ENCODE measurements at regions not wholly inside any gene's neighbourhood (a gene's known extent, or its start where the extent isn't known, plus 50 kb on each side); places are given as distances from the start of the nearest gene placed in this dataset.

- H3K79me2 ChIP-seq (ENCODE audit: insufficient read depth), result no peaks in the 10 kb centered on the region
- WGBS (ENCODE audit: low lambda C conversion rate), result 84% methylated on average over 13 of the region's 13 CpGs
- no peak overlapping the region for H3K9ac ChIP-seq
- CTCF ChIA-PET, result no interaction called here
- no peaks in the 10 kb centered on the region for H4K20me1 ChIP-seq (ENCODE audit: insufficient read depth)
- H3K4me1 ChIP-seq (ENCODE audit: control insufficient read depth in 1 of 2, insufficient read depth in 2 of 2, low read depth in 1 of 2, low read length in 1 of 2), result no peaks in the 10 kb centered on the region
- DNase-seq, result no peak
- H3K4me3 ChIP-seq (ENCODE audit: low read depth in 2 of 2, low read length in 1 of 2), result no peak overlapping the region
- POLR2A ChIA-PET, result no interaction called here
- no peak overlapping the region for H3K27ac ChIP-seq (ENCODE audit: low read depth in 2 of 2, low read length in 1 of 2)
- no peak overlapping the region for H3K4me2 ChIP-seq
- H2AFZ ChIP-seq (ENCODE audit: low read depth), result no peak overlapping the region
- no peaks in the 10 kb centered on the region for H3K9me3 ChIP-seq
- no peaks in the 10 kb centered on the region for H3K27me3 ChIP-seq (ENCODE audit: insufficient read depth)
- no peaks in the 10 kb centered on the region for H3K36me3 ChIP-seq (replicated peaks in 1 of 2; ENCODE audit: control insufficient read depth in 1 of 2, insufficient read depth in 2 of 2, low read length in 1 of 2)
- TF ChIP-seq TCF12 (IDR thresholded peaks at IDR 0.05), result no peak
- no peak for TF ChIP-seq YY1 (IDR thresholded peaks at IDR 0.05; ENCODE audit: low read depth)
- no peak for TF ChIP-seq RFX5 (IDR thresholded peaks at IDR 0.05; ENCODE audit: low read length)
- no peak for TF ChIP-seq USF2 (IDR thresholded peaks at IDR 0.05; ENCODE audit: borderline replicate concordance, low read depth, low read length)
- TF ChIP-seq EP300 (IDR thresholded peaks at IDR 0.05; ENCODE audit: borderline replicate concordance in 1 of 2, low read depth in 1 of 2, low read length in 1 of 2), result no peak
- no peak for TF ChIP-seq SIN3A (IDR thresholded peaks at IDR 0.05; ENCODE audit: borderline replicate concordance, low read depth, low read length)
- no peak for TF ChIP-seq GABPA (IDR thresholded peaks at IDR 0.05; ENCODE audit: low read depth)
- no peak for TF ChIP-seq CTCF (IDR thresholded peaks at IDR 0.05)
- no peak for TF ChIP-seq USF1 (IDR thresholded peaks at IDR 0.05; ENCODE audit: borderline replicate concordance, low read depth)
- no peak for TF ChIP-seq RCOR1 (IDR thresholded peaks at IDR 0.05; ENCODE audit: low read length)
- TF ChIP-seq NRF1 (IDR thresholded peaks at IDR 0.05; ENCODE audit: low read depth, low read length), result no peak
- TF ChIP-seq CHD2 (IDR thresholded peaks at IDR 0.05; ENCODE audit: low read length, partially characterized antibody), result no peak
- TF ChIP-seq IRF3 (IDR thresholded peaks at IDR 0.05; ENCODE audit: low read depth, low read length), result no peak
- no peak for TF ChIP-seq MEF2A (IDR thresholded peaks at IDR 0.05; ENCODE audit: borderline replicate concordance, low read depth)
- TF ChIP-seq MXI1 (IDR thresholded peaks at IDR 0.05; ENCODE audit: low read depth, low read length), result no peak
- TF ChIP-seq RXRA (IDR thresholded peaks at IDR 0.05; ENCODE audit: borderline replicate concordance, low read depth), result no peak
- no peak for TF ChIP-seq TEAD4 (IDR thresholded peaks at IDR 0.05; ENCODE audit: borderline replicate concordance, insufficient read depth)
- TF ChIP-seq FOSL2 (IDR thresholded peaks at IDR 0.05; ENCODE audit: borderline replicate concordance, low read depth), result no peak
- no peaks in the 10 kb centered on the region for H3F3A ChIP-seq (replicated peaks; ENCODE audit: insufficient read depth)
- no peaks in the 10 kb centered on the region for H3K9me2 ChIP-seq
Measured at GRCh38 chr5:127143722-127144121, 70.4 kb upstream of the C5orf63 start.

Data from SK-N-SH (cell line).